Keratinocyte (primary cell): ENCODE measurements at regions not wholly inside any gene's neighbourhood (a gene's known extent, or its start where the extent isn't known, plus 50 kb on each side); places are given as distances from the start of the nearest gene placed in this dataset.

Experiments used
- DNase-seq: peaks from one replicate; pipeline ENCODE4 v3.0.0-alpha.2; 2011; ENCODE audit warnings: low read depth, missing footprints, low spot score
- FAIRE-seq: peaks from 2 replicates; lab custom pipeline; 2011; peaks lifted over from hg19 to GRCh38; lab: Jason Lieb, UNC
- H2AFZ ChIP-seq: 2 replicates; pipeline ENCODE4 v1.6.0; 2012; ENCODE audit warnings: low read length, control low read depth, inconsistent platforms; ENCODE audit not compliant: control insufficient read depth
- H3K27ac ChIP-seq: 2 replicates; pipeline ENCODE4 v1.5.1; 2011; ENCODE audit warnings: low read length; ENCODE audit not compliant: control insufficient read depth, insufficient read depth
- H3K27me3 ChIP-seq: 3 replicates; pipeline ENCODE4 v1.6.0; 2011; ENCODE audit warnings: low read length; ENCODE audit not compliant: control insufficient read depth, insufficient read depth; ENCODE audit errors: extremely low read depth
- H3K36me3 ChIP-seq, 2 experiments: 2 replicates in 1 of 2; 3 replicates in 1 of 2; pipeline ENCODE4 v1.5.1; 2011; ENCODE audit warnings: low read length in 2 of 2, mild to moderate bottlenecking in 1 of 2; ENCODE audit not compliant: control insufficient read depth in 2 of 2, insufficient read depth in 2 of 2; ENCODE audit errors: extremely low read depth in 1 of 2
- H3K4me1 ChIP-seq: 3 replicates; pipeline ENCODE4 v1.5.1; 2011; ENCODE audit warnings: low read length; ENCODE audit not compliant: control insufficient read depth, insufficient read depth; ENCODE audit errors: extremely low read depth
- H3K4me2 ChIP-seq: 3 replicates; pipeline ENCODE4 v1.6.0; 2011; ENCODE audit warnings: low read depth, low read length; ENCODE audit not compliant: control insufficient read depth, insufficient read depth; ENCODE audit errors: extremely low read depth
- H3K4me3 ChIP-seq, 3 experiments: fragments of 200-600 bp in 1 of 3; sonication (generic) in 1 of 3; 2 replicates in 2 of 3; 3 replicates in 1 of 3; pipeline ENCODE4 v1.5.1; 2011 to 2016; ENCODE audit warnings: low read length in 3 of 3, mild to moderate bottlenecking in 3 of 3, control low read depth in 2 of 3, inconsistent platforms in 1 of 3, low read depth in 1 of 3, mixed read lengths in 1 of 3, mixed run types in 1 of 3, moderate library complexity in 1 of 3; ENCODE audit not compliant: control insufficient read depth in 2 of 3, insufficient read depth in 2 of 3; ENCODE audit errors: extremely low read depth in 1 of 3
- H3K79me2 ChIP-seq: 2 replicates; pipeline ENCODE4 v1.6.0; 2012; ENCODE audit warnings: low read length; ENCODE audit not compliant: control insufficient read depth, insufficient read depth
- H3K9ac ChIP-seq: 3 replicates; pipeline ENCODE4 v1.6.0; 2011; ENCODE audit warnings: low read length; ENCODE audit not compliant: control insufficient read depth, insufficient read depth; ENCODE audit errors: extremely low read depth
- H3K9me1 ChIP-seq: 3 replicates; pipeline ENCODE4 v1.6.0; 2011; ENCODE audit warnings: low read length; ENCODE audit not compliant: control insufficient read depth, insufficient read depth; ENCODE audit errors: extremely low read depth
- H3K9me3 ChIP-seq: 2 replicates; pipeline ENCODE4 v1.5.1; 2012; ENCODE audit warnings: low read depth, low read length; ENCODE audit not compliant: control insufficient read depth
- H4K20me1 ChIP-seq: 3 replicates; pipeline ENCODE4 v1.6.0; 2011; ENCODE audit warnings: low read length; ENCODE audit not compliant: control insufficient read depth, insufficient read depth; ENCODE audit errors: extremely low read depth
- CTCF ChIP-seq, 3 experiments: IDR thresholded peaks in 1 of 3; conservative IDR thresholded peaks in 1 of 3; optimal IDR thresholded peaks in 1 of 3; 2 replicates in 2 of 3; 3 replicates in 1 of 3; pipeline versions ENCODE3 to v1.5.1; 2011; ENCODE audit warnings: low read length in 3 of 3, mild to moderate bottlenecking in 3 of 3, moderate library complexity in 2 of 3, control low read depth in 1 of 3, inconsistent platforms in 1 of 3; ENCODE audit not compliant: insufficient read depth in 2 of 3; ENCODE audit errors: extremely low read depth in 1 of 3
- EZH2 ChIP-seq: IDR thresholded peaks from one replicate; pipeline ENCODE4 v1.6.1; 2012; ENCODE audit warnings: inconsistent platforms, mild to moderate bottlenecking, low read length, moderate library complexity
- dilution Hi-C: fragments of 300-500 bp; cut with MboI; formaldehyde crosslinking; loops from one replicate; pipeline ENCODE4 v1.7.0; 2020; ENCODE audit warnings: low sequenced_read_pairs; ENCODE audit not compliant: extremely low pct_ligation_motif_present

DNA sequence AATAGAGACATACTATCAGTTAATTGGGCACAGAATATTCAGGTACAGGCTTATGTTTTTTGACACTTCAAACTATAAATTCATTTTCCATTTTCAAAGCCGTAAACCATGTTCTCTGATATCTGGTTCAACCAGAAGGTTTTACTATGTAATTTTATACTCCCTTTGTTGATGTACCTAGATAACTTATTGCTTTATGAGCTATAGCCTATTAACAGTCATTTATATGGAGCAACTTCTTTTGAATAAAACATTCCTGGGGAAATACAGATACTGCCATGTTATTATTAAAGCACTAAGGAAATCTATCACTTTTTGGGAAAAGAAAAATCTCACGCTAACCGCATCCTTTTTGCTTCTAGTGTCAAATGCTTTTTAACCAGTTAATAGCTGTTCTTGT lies 505.6 kb downstream of the PYDC2 start:
- Histone ChIP-seq H3K4me3 (no peak overlapping the region), H3K9me3 (no peaks in the 10 kb centered on the region), H3K27me3 (no peaks in the 10 kb centered on the region), H3K4me1 (no peaks in the 10 kb centered on the region), H3K9me1 (no peaks in the 10 kb centered on the region), H4K20me1 (no peaks in the 10 kb centered on the region), H3K79me2 (no peaks in the 10 kb centered on the region), H2AFZ (no peak overlapping the region), H3K27ac (no peak overlapping the region), H3K36me3 (no peaks in the 10 kb centered on the region), H3K4me2 (no peak overlapping the region), H3K9ac (no peak overlapping the region)
- dilution Hi-C loops = no loop called here
- no peak for TF ChIP-seq EZH2
- no peak for TF ChIP-seq CTCF (optimal IDR thresholded peaks at IDR 0.05 in 1 of 3, IDR thresholded peaks at IDR 0.05 in 1 of 3, conservative IDR thresholded peaks at IDR 0.05 in 1 of 3; ENCODE audit: extremely low read depth in 1 of 3, insufficient read depth in 2 of 3, low read length in 3 of 3)
- FAIRE-seq = no peak
- no peak for DNase-seq

- Histone ChIP-seq H3K9me1 (no peaks in the 10 kb centered on the region), H2AFZ (no peak overlapping the region), H3K36me3 (no peaks in the 10 kb centered on the region), H4K20me1 (no peaks in the 10 kb centered on the region), H3K4me1 (no peaks in the 10 kb centered on the region), H3K4me2 (no peak overlapping the region), H3K79me2 (no peaks in the 10 kb centered on the region), H3K9ac (no peak overlapping the region), H3K27ac (no peak overlapping the region), H3K27me3 (no peaks in the 10 kb centered on the region), H3K4me3 (no peak overlapping the region), H3K9me3 (no peaks in the 10 kb centered on the region)
- no peak for FAIRE-seq
- dilution Hi-C loops = no loop called here
- no peak for DNase-seq
- TF ChIP-seq CTCF (optimal IDR thresholded peaks at IDR 0.05 in 1 of 3, IDR thresholded peaks at IDR 0.05 in 1 of 3, conservative IDR thresholded peaks at IDR 0.05 in 1 of 3; ENCODE audit: extremely low read depth in 1 of 3, insufficient read depth in 2 of 3, low read length in 3 of 3) (no peak), EZH2 (no peak)
Measured at GRCh38 chr3:191968299-191968698, 507.3 kb downstream of the PYDC2 start.
